Bronchial epithelial cell (primary cell): ENCODE measurements at regions not wholly inside any gene's neighbourhood (a gene's known extent, or its start where the extent isn't known, plus 50 kb on each side); places are given as distances from the start of the nearest gene placed in this dataset.

ENCODE experiments used
- DNase-seq: peaks from one replicate; pipeline ENCODE4 v3.0.0-alpha.2; 2010; ENCODE audit warnings: low read depth
- FAIRE-seq: peaks from 2 replicates; lab custom pipeline; 2011; peaks lifted over from hg19 to GRCh38; lab: Jason Lieb, UNC
- H3K27me3 ChIP-seq: 2 replicates; pipeline ENCODE4 v1.5.1; 2011; ENCODE audit warnings: low read length; ENCODE audit not compliant: control insufficient read depth, insufficient read depth
- H3K36me3 ChIP-seq: 2 replicates; pipeline ENCODE4 v1.5.1; 2011; ENCODE audit warnings: low read length; ENCODE audit not compliant: control insufficient read depth, insufficient read depth
- H3K4me3 ChIP-seq: 2 replicates; pipeline ENCODE4 v1.5.1; 2011; ENCODE audit warnings: mild to moderate bottlenecking, low read depth, low read length, control low read depth
- CTCF ChIP-seq: IDR thresholded peaks from 2 replicates; pipeline ENCODE4 v1.5.1; 2011; ENCODE audit warnings: mild to moderate bottlenecking, moderate library complexity, low read length, control low read depth, inconsistent platforms; ENCODE audit not compliant: insufficient read depth, severe bottlenecking

- H3K4me3 ChIP-seq, result no peak overlapping the region
- FAIRE-seq (no peak), DNase-seq (peak; percentile 24)
- TF ChIP-seq CTCF, result no peak
- H3K36me3 ChIP-seq, result no peaks in the 10 kb centered on the region
- no peaks in the 10 kb centered on the region for H3K27me3 ChIP-seq
Measured at GRCh38 chr9:90432951-90433350, 209.7 kb downstream of the DIRAS2 start.

- TF ChIP-seq CTCF, result no peak
- Histone ChIP-seq H3K36me3 (no peaks in the 10 kb centered on the region), H3K27me3 (no peaks in the 10 kb centered on the region), H3K4me3 (no peak overlapping the region)
- DNase-seq (peak; percentile 63), FAIRE-seq (no peak)
Measured at GRCh38 chr9:90433398-90433941, 209.2 kb downstream of the DIRAS2 start.

- DNase-seq (peak; percentile 18), FAIRE-seq (no peak)
- TF ChIP-seq CTCF, result no peak
- Histone ChIP-seq H3K36me3 (no peaks in the 10 kb centered on the region), H3K4me3 (no peak overlapping the region), H3K27me3 (no peaks in the 10 kb centered on the region)
Measured at GRCh38 chr9:90441814-90442213, 200.8 kb downstream of the DIRAS2 start.

GRCh38 chr9:90442723-90443122, 199.9 kb downstream of the DIRAS2 start:
- FAIRE-seq (no peak), DNase-seq (no peak)
- H3K4me3 ChIP-seq, result no peak overlapping the region
- no peak for TF ChIP-seq CTCF
- no peaks in the 10 kb centered on the region for H3K36me3 ChIP-seq
- H3K27me3 ChIP-seq, result no peaks in the 10 kb centered on the region

- H3K27me3 ChIP-seq, result no peaks in the 10 kb centered on the region
- DNase-seq (no peak), FAIRE-seq (no peak)
- H3K36me3 ChIP-seq, result no peaks in the 10 kb centered on the region
- no peak for TF ChIP-seq CTCF
- H3K4me3 ChIP-seq, result no peak overlapping the region
Measured at GRCh38 chr9:90444609-90445204, 197.9 kb downstream of the DIRAS2 start.

GRCh38 chr9:90445391-90445790, 197.2 kb downstream of the DIRAS2 start:
- no peak for DNase-seq
- TF ChIP-seq CTCF, result no peak
- Histone ChIP-seq H3K36me3 (no peaks in the 10 kb centered on the region), H3K27me3 (no peaks in the 10 kb centered on the region), H3K4me3 (no peak overlapping the region)
- no peak for FAIRE-seq
